Endothelial cell (in vitro differentiated cells): ENCODE measurements at regions not wholly inside any gene's neighbourhood (a gene's known extent, or its start where the extent isn't known, plus 50 kb on each side); places are given as distances from the start of the nearest gene placed in this dataset.

ENCODE experiments used
- DNase-seq: peaks from one replicate; pipeline ENCODE4 v3.0.0; 2021; ENCODE audit warnings: low spot score
- H3K27ac Mint-ChIP-seq: one replicate; pipeline ENCODE4 v1.8.0; 2021; ENCODE audit warnings: mixed read lengths, inconsistent platforms; ENCODE audit not compliant: unreplicated experiment
- H3K27me3 Mint-ChIP-seq: one replicate; pipeline ENCODE4 v1.8.0; 2021; ENCODE audit warnings: mild to moderate bottlenecking, moderate library complexity, mixed read lengths, inconsistent platforms; ENCODE audit not compliant: unreplicated experiment
- H3K36me3 Mint-ChIP-seq: one replicate; pipeline ENCODE4 v1.8.0; 2021; ENCODE audit warnings: mild to moderate bottlenecking, low read depth, mixed read lengths, inconsistent platforms; ENCODE audit not compliant: unreplicated experiment
- H3K4me1 Mint-ChIP-seq: one replicate; pipeline ENCODE4 v1.8.0; 2021; ENCODE audit warnings: mild to moderate bottlenecking, mixed read lengths, inconsistent platforms; ENCODE audit not compliant: unreplicated experiment
- H3K4me3 Mint-ChIP-seq: one replicate; pipeline ENCODE4 v1.8.0; 2021; ENCODE audit warnings: mild to moderate bottlenecking, mixed read lengths, inconsistent platforms; ENCODE audit not compliant: unreplicated experiment
- H3K9me3 Mint-ChIP-seq: one replicate; pipeline ENCODE4 v1.8.0; 2021; ENCODE audit warnings: mixed read lengths, inconsistent platforms; ENCODE audit not compliant: unreplicated experiment
- CTCF ChIP-seq: fragments of 200-600 bp; sonication (generic); IDR thresholded peaks from one replicate; pipeline ENCODE4 v1.5.0; 2021; ENCODE audit warnings: antibody characterized with exemption; ENCODE audit not compliant: unreplicated experiment

GRCh38 chr17:70668938-70669778, 499.8 kb downstream of the KCNJ2 start:
- DNase-seq: no peak
- Mint-ChIP-seq H3K36me3 (no peaks in the 10 kb centered on the region), H3K9me3 (no peaks in the 10 kb centered on the region), H3K27ac (no peak overlapping the region), H3K4me3 (no peak overlapping the region), H3K4me1 (peaks cover 6% of the 10 kb centered on the region), H3K27me3 (no peaks in the 10 kb centered on the region)
- no peak for TF ChIP-seq CTCF

GRCh38 chr17:70674061-70674460, 504.7 kb downstream of the KCNJ2 start:
- no peaks in the 10 kb centered on the region for H3K36me3 Mint-ChIP-seq
- TF ChIP-seq CTCF: no peak
- H3K4me1 Mint-ChIP-seq: peaks cover 6% of the 10 kb centered on the region
- DNase-seq: no peak
- H3K27ac Mint-ChIP-seq: no peak overlapping the region
- no peaks in the 10 kb centered on the region for H3K9me3 Mint-ChIP-seq
- no peaks in the 10 kb centered on the region for H3K27me3 Mint-ChIP-seq
- no peak overlapping the region for H3K4me3 Mint-ChIP-seq

- Mint-ChIP-seq H3K4me1 (peaks cover 9% of the 10 kb centered on the region), H3K36me3 (no peaks in the 10 kb centered on the region), H3K9me3 (no peaks in the 10 kb centered on the region), H3K4me3 (no peak overlapping the region), H3K27ac (no peak overlapping the region), H3K27me3 (no peaks in the 10 kb centered on the region)
- no peak for DNase-seq
- no peak for TF ChIP-seq CTCF
Measured at GRCh38 chr17:70675070-70675590, 505.8 kb downstream of the KCNJ2 start.

GRCh38 chr17:70677783-70678647, 508.7 kb downstream of the KCNJ2 start:
- no peak overlapping the region for H3K4me3 Mint-ChIP-seq
- H3K27ac Mint-ChIP-seq: no peak overlapping the region
- no peak for TF ChIP-seq CTCF
- H3K36me3 Mint-ChIP-seq: no peaks in the 10 kb centered on the region
- H3K4me1 Mint-ChIP-seq: peaks cover 23% of the 10 kb centered on the region
- DNase-seq: no peak
- H3K9me3 Mint-ChIP-seq: no peaks in the 10 kb centered on the region
- H3K27me3 Mint-ChIP-seq: no peaks in the 10 kb centered on the region
